AG08395 (cell line): ENCODE measurements at regions not wholly inside any gene's neighbourhood (a gene's known extent, or its start where the extent isn't known, plus 50 kb on each side); places are given as distances from the start of the nearest gene placed in this dataset.
A peak's percentile ranks its signal among the peaks of the same experiment; 100 is the strongest.

Experiments used
- DNase-seq: peaks from one replicate; pipeline ENCODE4 v3.0.0; 2012; ENCODE audit warnings: mixed read lengths, low spot score

GRCh38 chr1:80053613-80054012 lies 1047.1 kb upstream of the ADGRL4 start:
- no peak for DNase-seq

GRCh38 chr1:80050523-80050922 lies 1044.0 kb upstream of the ADGRL4 start:
- no peak for DNase-seq

- no peak for DNase-seq
Observed at GRCh38 chr1:80050085-80050484, 1043.6 kb upstream of the ADGRL4 start.

- no peak for DNase-seq
Observed at GRCh38 chr1:80048716-80049115, 1042.2 kb upstream of the ADGRL4 start.

- peak; percentile 19 for DNase-seq
Observed at GRCh38 chr1:80047791-80048190, 1041.3 kb upstream of the ADGRL4 start.

GRCh38 chr1:80044662-80045061 lies 1038.1 kb upstream of the ADGRL4 start:
- DNase-seq: no peak

GRCh38 chr1:80036690-80037432 lies 1030.3 kb upstream of the ADGRL4 start:
- DNase-seq: no peak

- DNase-seq: peak; percentile 15
Observed at GRCh38 chr1:80023358-80023757, 1016.8 kb upstream of the ADGRL4 start.

GRCh38 chr1:80021891-80022290 lies 1015.4 kb upstream of the ADGRL4 start:
- no peak for DNase-seq

- DNase-seq: no peak
Observed at GRCh38 chr1:80018348-80018747, 1011.8 kb upstream of the ADGRL4 start.

GRCh38 chr1:80008934-80009333 lies 1002.4 kb upstream of the ADGRL4 start:
- DNase-seq: no peak

- DNase-seq: no peak
Observed at GRCh38 chr1:80003250-80003649, 996.7 kb upstream of the ADGRL4 start.

- DNase-seq: no peak
Observed at GRCh38 chr1:79988401-79988800, 981.9 kb upstream of the ADGRL4 start.

- peak; percentile 67 for DNase-seq
Observed at GRCh38 chr1:79982211-79982610, 975.7 kb upstream of the ADGRL4 start.

- DNase-seq: no peak
Observed at GRCh38 chr1:79981481-79981880, 975.0 kb upstream of the ADGRL4 start.

GRCh38 chr1:79979346-79979745 lies 972.8 kb upstream of the ADGRL4 start:
- no peak for DNase-seq

GRCh38 chr1:79976287-79976686 lies 969.8 kb upstream of the ADGRL4 start:
- no peak for DNase-seq

GRCh38 chr1:79974659-79975058 lies 968.1 kb upstream of the ADGRL4 start:
- no peak for DNase-seq

- DNase-seq: no peak
Observed at GRCh38 chr1:79969886-79970285, 963.4 kb upstream of the ADGRL4 start.

GRCh38 chr1:79966438-79966837 lies 959.9 kb upstream of the ADGRL4 start:
- no peak for DNase-seq

- no peak for DNase-seq
Observed at GRCh38 chr1:79959635-79960034, 953.1 kb upstream of the ADGRL4 start.

GRCh38 chr1:79955966-79956365 lies 949.4 kb upstream of the ADGRL4 start:
- no peak for DNase-seq

- no peak for DNase-seq
Observed at GRCh38 chr1:79950511-79950910, 944.0 kb upstream of the ADGRL4 start.

GRCh38 chr1:79945391-79945790 lies 938.9 kb upstream of the ADGRL4 start:
- no peak for DNase-seq
